CD14-positive monocyte (primary cell): ENCODE measurements at regions not wholly inside any gene's neighbourhood (a gene's known extent, or its start where the extent isn't known, plus 50 kb on each side); places are given as distances from the start of the nearest gene placed in this dataset.
A peak's percentile ranks its signal among the peaks of the same experiment; 100 is the strongest.

ENCODE experiments used
- DNase-seq, 3 donors: peaks; one replicate each; pipeline ENCODE4 v3.0.0-alpha.2; 2011 to 2022
- H2AFZ ChIP-seq: 2 replicates; pipeline ENCODE4 v1.6.0; 2012; ENCODE audit warnings: mild to moderate bottlenecking, low read depth, low read length, inconsistent platforms; ENCODE audit not compliant: insufficient read depth, poor library complexity, severe bottlenecking
- H3K27ac ChIP-seq, 2 donors: 1 replicate in 1 of 2; 2 replicates in 1 of 2; pipeline ENCODE4 v1.5.1; 2012 to 2013; ENCODE audit warnings: low read length in 2 of 2, control low read depth in 1 of 2, inconsistent platforms in 1 of 2, low read depth in 1 of 2, mild to moderate bottlenecking in 1 of 2
- H3K27me3 ChIP-seq, 2 donors: one replicate each; pipeline versions ENCODE4 v1.6.0 to v1.6.1; 2011 to 2013; ENCODE audit warnings: low read length in 2 of 2; ENCODE audit not compliant: control insufficient read depth in 2 of 2, insufficient read depth in 2 of 2
- H3K36me3 ChIP-seq, 2 donors: replicated peaks in 1 of 2; 1 replicate in 1 of 2; 2 replicates in 1 of 2; pipeline versions ENCODE4 v1.5.1 to v1.6.1; 2012 to 2013; ENCODE audit warnings: low read length in 2 of 2, control low read depth in 1 of 2, inconsistent platforms in 1 of 2, mild to moderate bottlenecking in 1 of 2; ENCODE audit not compliant: insufficient read depth in 2 of 2, control insufficient read depth in 1 of 2
- H3K4me1 ChIP-seq, 2 donors: 1 replicate in 1 of 2; 2 replicates in 1 of 2; pipeline versions ENCODE4 v1.5.1 to v1.6.1; 2012 to 2013; ENCODE audit warnings: low read length in 2 of 2, control low read depth in 1 of 2, inconsistent platforms in 1 of 2, mild to moderate bottlenecking in 1 of 2, moderate library complexity in 1 of 2; ENCODE audit not compliant: insufficient read depth in 2 of 2, control insufficient read depth in 1 of 2
- H3K4me2 ChIP-seq: replicated peaks from 2 replicates; pipeline ENCODE3; 2012; ENCODE audit warnings: low read length, moderate library complexity, mild to moderate bottlenecking; ENCODE audit not compliant: poor library complexity, severe bottlenecking; ENCODE audit errors: extremely low read depth
- H3K4me3 ChIP-seq, 3 experiments: fragments of 200-600 bp in 1 of 3; sonication (generic) in 1 of 3; replicated peaks in 1 of 3; 1 replicate in 2 of 3; 2 replicates in 1 of 3; pipeline ENCODE4 v1.5.1; 2011 to 2013; ENCODE audit warnings: low read length in 3 of 3, mild to moderate bottlenecking in 3 of 3, control low read depth in 2 of 3, low read depth in 2 of 3, inconsistent platforms in 1 of 3, moderate library complexity in 1 of 3
- H3K79me2 ChIP-seq: 2 replicates; pipeline ENCODE4 v1.6.0; 2012; ENCODE audit warnings: mild to moderate bottlenecking, control low read depth, inconsistent platforms, low read length, moderate library complexity; ENCODE audit not compliant: insufficient read depth
- H3K9ac ChIP-seq: 2 replicates; pipeline ENCODE4 v1.6.0; 2017; ENCODE audit warnings: low read length, mild to moderate bottlenecking; ENCODE audit not compliant: insufficient read depth, poor library complexity, severe bottlenecking
- H3K9me3 ChIP-seq, 2 donors: replicated peaks in 1 of 2; 1 replicate in 1 of 2; 2 replicates in 1 of 2; pipeline versions ENCODE4 v1.5.1 to v1.6.1; 2012 to 2013; ENCODE audit warnings: low read length in 2 of 2, control low read depth in 1 of 2; ENCODE audit not compliant: control insufficient read depth in 1 of 2, insufficient read depth in 1 of 2
- H4K20me1 ChIP-seq: 2 replicates; pipeline ENCODE4 v1.6.0; 2012; ENCODE audit warnings: mild to moderate bottlenecking, low read length, control low read depth, moderate library complexity; ENCODE audit not compliant: insufficient read depth
- H3K27ac Mint-ChIP-seq, 7 donors: one replicate each; pipeline ENCODE4 v1.8.0; 2020; ENCODE audit warnings: mild to moderate bottlenecking in 7 of 7, mixed read lengths in 7 of 7, moderate library complexity in 6 of 7, inconsistent platforms in 2 of 7
- H3K27me3 Mint-ChIP-seq, 3 donors: one replicate each; pipeline ENCODE4 v1.8.0; 2021 to 2022; ENCODE audit warnings: low read depth in 3 of 3, mild to moderate bottlenecking in 3 of 3, mixed read lengths in 3 of 3, moderate library complexity in 3 of 3, inconsistent platforms in 1 of 3
- H3K36me3 Mint-ChIP-seq, 2 donors: one replicate each; pipeline ENCODE4 v1.8.0; 2020; ENCODE audit warnings: mixed read lengths in 2 of 2, inconsistent platforms in 1 of 2, mild to moderate bottlenecking in 1 of 2
- H3K4me1 Mint-ChIP-seq: one replicate; pipeline ENCODE4 v1.8.0; 2020; ENCODE audit warnings: mild to moderate bottlenecking, mixed read lengths
- H3K4me3 Mint-ChIP-seq, 2 donors: one replicate each; pipeline ENCODE4 v1.8.0; 2020; ENCODE audit warnings: mild to moderate bottlenecking in 2 of 2, mixed read lengths in 2 of 2, moderate library complexity in 1 of 2
- H3K9me3 Mint-ChIP-seq, 7 donors: one replicate each; pipeline ENCODE4 v1.8.0; 2020 to 2022; ENCODE audit warnings: mixed read lengths in 7 of 7, mild to moderate bottlenecking in 6 of 7, moderate library complexity in 6 of 7, inconsistent platforms in 2 of 7
- CTCF ChIP-seq: fragments of 200-600 bp; IDR thresholded peaks from one replicate; pipeline ENCODE4 v1.8.0; 2022; ENCODE audit warnings: antibody characterized with exemption, mild to moderate bottlenecking
- WGBS: methylation state at CpG from one replicate; pipeline ENCODE4 v1.1.5; 2013; ENCODE audit warnings: missing lambda C conversion rate; ENCODE audit not compliant: insufficient coverage; 5-methylcytosine and 5-hydroxymethylcytosine counted together
- intact Hi-C, 2 donors: fragments of 100-400 bp; cut with micrococcal nuclease; formaldehyde crosslinking; loops; one replicate each; pipeline versions ENCODE4 v1.15.0 to v1.15.1; 2023

- Mint-ChIP-seq H3K4me3 (peak overlapping the region in 1 of 2 donors; percentile 36), H3K27me3 (peaks cover 0 to 3% (median 0%) of the 10 kb centered on the region in 3 donors), H3K9me3 (peaks cover 0 to 15% (median 5%) of the 10 kb centered on the region in 7 donors), H3K36me3 (peaks cover 0 to 2% of the 10 kb centered on the region in 2 donors), H3K27ac (peak overlapping the region in 1 of 7 donors; percentile 64), H3K4me1 (peaks cover 13% of the 10 kb centered on the region)
- no peak overlapping the region for H3K4me3 ChIP-seq
- H2AFZ ChIP-seq = no peak overlapping the region
- no peaks in the 10 kb centered on the region for H3K36me3 ChIP-seq
- no peaks in the 10 kb centered on the region for H3K79me2 ChIP-seq
- DNase-seq = no peak
- peaks cover 0 to 5% of the 10 kb centered on the region in 2 donors for H3K9me3 ChIP-seq
- H3K27ac ChIP-seq = no peak overlapping the region
- intact Hi-C loops = no loop called here
- no peak overlapping the region for H3K4me2 ChIP-seq
- H3K27me3 ChIP-seq = no peaks in the 10 kb centered on the region
- 86% methylated on average over 2 of the region's 2 CpGs for WGBS
- no peak for TF ChIP-seq CTCF
- H3K4me1 ChIP-seq = peaks cover 9 to 11% of the 10 kb centered on the region in 2 donors
- H3K9ac ChIP-seq = no peak overlapping the region
- no peaks in the 10 kb centered on the region for H4K20me1 ChIP-seq
Measured at GRCh38 chr14:71287567-71287966, 380.3 kb downstream of the PCNX1 start.

GRCh38 chr14:71289536-71289935 is 382.3 kb downstream of the PCNX1 start:
- TF ChIP-seq CTCF = no peak
- H3K9ac ChIP-seq = no peak overlapping the region
- H3K36me3 ChIP-seq = no peaks in the 10 kb centered on the region
- no peak overlapping the region for H3K27ac ChIP-seq
- no peak overlapping the region for H2AFZ ChIP-seq
- peaks cover 0 to 5% of the 10 kb centered on the region in 2 donors for H3K9me3 ChIP-seq
- H3K79me2 ChIP-seq = no peaks in the 10 kb centered on the region
- H3K27ac Mint-ChIP-seq = peak overlapping the region in 1 of 7 donors; percentile 21
- no peak overlapping the region for H3K4me3 Mint-ChIP-seq
- H4K20me1 ChIP-seq = no peaks in the 10 kb centered on the region
- no peak overlapping the region for H3K4me2 ChIP-seq
- intact Hi-C loops = no loop called here
- peaks cover 0 to 14% (median 5%) of the 10 kb centered on the region in 7 donors for H3K9me3 Mint-ChIP-seq
- 100% methylated on average over 1 of the region's 4 CpGs for whole genome bisulfite sequencing
- peaks cover 9 to 11% of the 10 kb centered on the region in 2 donors for H3K4me1 ChIP-seq
- no peak overlapping the region for H3K4me3 ChIP-seq
- H3K36me3 Mint-ChIP-seq = peaks cover 0 to 2% of the 10 kb centered on the region in 2 donors
- DNase-seq = no peak
- peaks cover 13% of the 10 kb centered on the region for H3K4me1 Mint-ChIP-seq
- H3K27me3 ChIP-seq = no peaks in the 10 kb centered on the region
- H3K27me3 Mint-ChIP-seq = peaks cover 0 to 3% (median 0%) of the 10 kb centered on the region in 3 donors
